ENCODE measurements at regions not wholly inside any gene's neighbourhood (a gene's known extent, or its start where the extent isn't known, plus 50 kb on each side); places are given as distances from the start of the nearest gene placed in this dataset.

DNA sequence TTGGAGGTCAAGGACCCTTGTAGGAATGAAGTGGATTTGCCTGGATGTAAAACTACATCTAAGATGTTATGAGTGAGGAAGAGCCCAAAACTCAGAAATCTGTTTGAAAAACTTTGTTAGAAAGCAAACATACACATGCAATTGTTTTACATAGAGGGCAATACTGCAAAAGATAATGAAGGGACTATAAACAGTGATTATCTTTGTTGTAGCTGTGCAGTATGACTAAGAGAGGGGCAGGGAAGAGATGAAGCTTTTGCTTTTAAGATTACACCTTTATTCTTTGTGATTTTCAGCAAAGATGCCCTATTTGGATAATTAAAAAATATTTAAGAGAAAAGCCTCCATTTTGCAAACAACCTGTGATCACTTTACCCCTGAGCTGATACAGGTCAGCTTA lies 839.9 kb upstream of the RBFOX1 start:
- Histone ChIP-seq H3K27me3 (no peaks in the 10 kb centered on the region), H3K9me3 (no peaks in the 10 kb centered on the region), H3K36me3 (ENCODE audit: low read depth, missing control alignments) (no peaks in the 10 kb centered on the region), H3K4me3 (no peak overlapping the region), H3K27ac (no peak overlapping the region), H3K4me1 (no peaks in the 10 kb centered on the region)
- intact Hi-C loops (cut with DNase I; ENCODE audit: low total_unique reads): no loop called here
- DNase-seq: no peak
- TF ChIP-seq, protein P1, sequence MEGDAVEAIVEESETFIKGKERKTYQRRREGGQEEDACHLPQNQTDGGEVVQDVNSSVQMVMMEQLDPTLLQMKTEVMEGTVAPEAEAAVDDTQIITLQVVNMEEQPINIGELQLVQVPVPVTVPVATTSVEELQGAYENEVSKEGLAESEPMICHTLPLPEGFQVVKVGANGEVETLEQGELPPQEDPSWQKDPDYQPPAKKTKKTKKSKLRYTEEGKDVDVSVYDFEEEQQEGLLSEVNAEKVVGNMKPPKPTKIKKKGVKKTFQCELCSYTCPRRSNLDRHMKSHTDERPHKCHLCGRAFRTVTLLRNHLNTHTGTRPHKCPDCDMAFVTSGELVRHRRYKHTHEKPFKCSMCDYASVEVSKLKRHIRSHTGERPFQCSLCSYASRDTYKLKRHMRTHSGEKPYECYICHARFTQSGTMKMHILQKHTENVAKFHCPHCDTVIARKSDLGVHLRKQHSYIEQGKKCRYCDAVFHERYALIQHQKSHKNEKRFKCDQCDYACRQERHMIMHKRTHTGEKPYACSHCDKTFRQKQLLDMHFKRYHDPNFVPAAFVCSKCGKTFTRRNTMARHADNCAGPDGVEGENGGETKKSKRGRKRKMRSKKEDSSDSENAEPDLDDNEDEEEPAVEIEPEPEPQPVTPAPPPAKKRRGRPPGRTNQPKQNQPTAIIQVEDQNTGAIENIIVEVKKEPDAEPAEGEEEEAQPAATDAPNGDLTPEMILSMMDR (IDR thresholded peaks at IDR 0.05): no peak
- TF ChIP-seq POLR2A (IDR thresholded peaks at IDR 0.05): no peak

DNA sequence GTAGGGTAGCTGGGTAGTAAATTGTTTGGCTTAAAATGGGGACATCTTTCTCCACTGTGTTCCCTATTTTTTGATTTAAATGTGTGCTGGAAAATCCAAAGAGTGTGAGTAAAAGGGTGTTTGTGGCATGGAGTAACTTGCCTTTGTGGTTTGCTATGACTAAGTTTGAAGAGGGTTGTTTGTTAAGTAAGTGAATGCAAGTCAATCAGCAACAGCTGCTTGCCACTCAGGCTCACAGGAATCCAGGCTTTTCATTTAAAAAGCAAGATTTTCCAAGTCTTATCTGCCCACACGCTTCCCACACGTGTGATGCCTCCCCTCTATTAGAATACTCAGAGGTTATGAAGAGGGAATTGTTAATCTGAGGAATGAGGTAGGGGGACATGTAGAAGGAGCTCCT lies 847.7 kb upstream of the RBFOX1 start:
- Histone ChIP-seq H3K36me3 (ENCODE audit: low read depth, missing control alignments) (no peaks in the 10 kb centered on the region), H3K4me3 (no peak overlapping the region), H3K4me1 (no peaks in the 10 kb centered on the region), H3K27ac (no peak overlapping the region), H3K9me3 (no peaks in the 10 kb centered on the region), H3K27me3 (no peaks in the 10 kb centered on the region)
- TF ChIP-seq, protein P1 (IDR thresholded peaks at IDR 0.05): no peak
- 7 to 11% methylated on average over 2 of the region's 2 CpGs for WGBS, 2 donors
- intact Hi-C loops (cut with DNase I; ENCODE audit: low total_unique reads): no loop called here
- DNase-seq: no peak

DNA sequence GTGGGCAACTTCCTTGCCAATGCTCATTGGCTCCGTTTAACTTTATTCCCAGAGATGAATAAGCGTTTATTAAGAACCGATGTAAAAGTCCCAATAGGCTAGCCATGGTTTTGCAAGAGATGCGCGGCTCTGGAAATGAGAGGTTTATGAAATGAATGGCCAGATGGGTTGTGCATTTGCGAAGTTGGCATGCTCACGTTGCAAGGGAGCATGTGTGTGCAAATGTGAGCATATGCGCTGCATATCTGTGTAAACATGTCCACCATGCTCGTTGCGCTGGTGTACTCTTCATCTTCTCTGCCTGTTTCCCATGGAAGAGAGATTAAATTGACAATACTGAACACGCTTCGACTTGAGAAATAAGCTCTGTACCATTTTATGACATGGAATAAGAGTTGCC lies 848.6 kb upstream of the RBFOX1 start:
- Histone ChIP-seq H3K27ac (no peak overlapping the region), H3K4me3 (no peak overlapping the region), H3K4me1 (no peaks in the 10 kb centered on the region), H3K36me3 (ENCODE audit: low read depth, missing control alignments) (no peaks in the 10 kb centered on the region), H3K27me3 (no peaks in the 10 kb centered on the region), H3K9me3 (no peaks in the 10 kb centered on the region)
- 15 to 31% methylated on average over 12 of the region's 12 CpGs for WGBS, 2 donors
- no peak for DNase-seq
- intact Hi-C loops (cut with DNase I; ENCODE audit: low total_unique reads): no loop called here
- TF ChIP-seq POLR2A (IDR thresholded peaks at IDR 0.05): no peak
- TF ChIP-seq, protein P1 (IDR thresholded peaks at IDR 0.05): no peak

DNA sequence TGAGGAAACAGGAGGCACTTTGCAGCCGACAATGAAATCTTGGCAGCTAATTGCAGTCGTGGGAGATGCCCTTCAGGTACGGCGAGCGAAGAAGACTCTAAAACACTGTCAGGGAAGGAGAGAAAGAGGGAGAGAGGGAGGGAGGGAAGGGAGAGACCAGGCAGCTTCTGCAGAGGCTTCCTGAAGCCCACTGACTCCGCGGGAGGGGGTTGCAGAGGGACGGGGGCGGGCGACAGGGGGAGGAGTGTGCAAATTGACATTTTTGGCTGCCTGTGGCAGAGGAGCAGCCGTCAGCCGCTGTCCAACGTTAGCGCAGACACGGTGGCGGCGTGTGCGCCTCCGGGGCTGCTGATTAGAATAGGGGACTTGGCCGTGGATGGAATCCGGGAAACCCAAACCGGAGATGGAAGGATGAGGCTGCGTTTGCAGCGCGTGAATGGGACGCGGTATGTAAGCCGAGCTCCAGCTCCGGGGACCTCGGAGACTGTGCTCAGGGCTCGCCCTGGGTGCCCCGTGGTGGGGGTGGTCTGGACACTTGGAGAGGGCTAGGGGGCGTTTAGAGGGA lies 849.1 kb upstream of the RBFOX1 start:
- H3K27ac ChIP-seq: no peak overlapping the region
- H3K4me3 ChIP-seq: peak overlapping the region in 1 of 2 donors; percentile 50
- H3K4me1 ChIP-seq: no peaks in the 10 kb centered on the region
- TF ChIP-seq, protein P1 (IDR thresholded peaks at IDR 0.05): no peak
- TF ChIP-seq POLR2A (IDR thresholded peaks at IDR 0.05): no peak
- no peak for DNase-seq
- intact Hi-C loops (cut with DNase I; ENCODE audit: low total_unique reads): no loop called here
- no peaks in the 10 kb centered on the region for H3K36me3 ChIP-seq (ENCODE audit: low read depth, missing control alignments)
- WGBS, 2 donors: 1 to 2% methylated on average over 32 to 33 of the region's 33 CpGs
- no peaks in the 10 kb centered on the region for H3K27me3 ChIP-seq
- H3K9me3 ChIP-seq: no peaks in the 10 kb centered on the region

DNA sequence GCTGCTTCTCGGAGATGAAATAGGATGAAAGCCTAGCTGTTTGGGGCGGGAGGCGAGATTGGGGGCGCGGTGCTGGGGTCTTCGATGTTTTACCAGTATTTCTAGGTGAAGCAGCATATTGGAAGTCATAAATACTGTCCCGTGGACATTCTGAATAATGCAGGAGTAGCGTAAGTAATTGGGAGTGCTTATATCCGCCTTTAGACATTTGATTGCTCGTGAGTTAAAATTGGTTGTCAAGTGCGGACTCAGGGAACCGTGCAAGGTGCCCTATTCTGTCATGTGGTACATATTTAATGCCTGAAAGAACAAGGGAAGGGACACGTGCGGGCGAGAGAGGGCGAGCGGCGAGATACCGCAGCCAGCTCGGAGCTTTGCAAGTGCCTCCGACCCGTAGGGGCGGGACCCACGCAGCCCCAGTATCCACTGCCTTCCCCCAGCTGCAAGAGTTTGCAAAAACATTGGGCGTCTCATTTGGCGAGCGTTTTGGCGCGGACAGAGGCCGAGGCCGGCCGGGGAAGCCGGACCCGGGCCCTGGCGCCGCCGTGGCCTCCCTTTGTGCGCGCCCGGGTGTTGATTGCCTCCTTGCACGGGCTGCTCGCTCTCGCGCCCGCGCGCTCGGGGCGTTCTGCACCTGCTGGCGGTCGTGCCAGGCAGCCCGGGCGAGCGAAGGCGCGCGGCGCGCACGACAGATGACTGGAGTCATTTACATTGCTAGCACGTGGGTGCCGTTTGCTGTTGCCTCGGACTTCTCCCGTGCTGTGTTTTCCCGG lies 849.8 kb upstream of the RBFOX1 start:
- Histone ChIP-seq H3K27me3 (no peaks in the 10 kb centered on the region), H3K27ac (no peak overlapping the region), H3K9me3 (no peaks in the 10 kb centered on the region), H3K4me1 (no peaks in the 10 kb centered on the region), H3K36me3 (ENCODE audit: low read depth, missing control alignments) (no peaks in the 10 kb centered on the region), H3K4me3 (peak overlapping the region in 1 of 2 donors; percentile 50)
- intact Hi-C loops (cut with DNase I; ENCODE audit: low total_unique reads): no loop called here
- WGBS, 2 donors: 3 to 4% methylated on average over 34 to 63 of the region's 65 CpGs
- DNase-seq: no peak
- TF ChIP-seq, protein P1 (IDR thresholded peaks at IDR 0.05): no peak
- no peak for TF ChIP-seq POLR2A (IDR thresholded peaks at IDR 0.05)
